Endothelial cell of umbilical vein (primary cell): ENCODE measurements at regions not wholly inside any gene's neighbourhood (a gene's known extent, or its start where the extent isn't known, plus 50 kb on each side); places are given as distances from the start of the nearest gene placed in this dataset.

Experiments used
- BruUV-seq: library from RNA; stranded (reverse); fragments of 400-500 nt; replicated peaks from 2 replicates; lab custom pipeline; 2021; lab: Mats Ljungman, UMichigan
- CTCF ChIA-PET: fragments of 300-600, 350-600 bp; sonication (Branson Sonifier 250); formaldehyde crosslinking; loops from one replicate; lab custom pipeline; 2021; ENCODE audit warnings: antibody characterized with exemption, inconsistent platforms; lab: Charles Lee
- POLR2A ChIA-PET: fragments of 300-600, 350-600 bp; sonication (Branson Sonifier 250); formaldehyde crosslinking; loops from one replicate; lab custom pipeline; 2021; ENCODE audit warnings: antibody characterized with exemption, inconsistent platforms; lab: Charles Lee
- DNase-seq: peaks from one replicate; pipeline ENCODE4 v3.0.0-alpha.2; 2011; ENCODE audit warnings: low read depth, low spot score
- FAIRE-seq: peaks from 2 replicates; lab custom pipeline; 2011; peaks lifted over from hg19 to GRCh38; lab: Jason Lieb, UNC
- H2AFZ ChIP-seq: 2 replicates; pipeline ENCODE4 v1.6.0; 2012; ENCODE audit warnings: low read depth, low read length, control low read depth, inconsistent platforms
- H3K27ac ChIP-seq: 2 replicates; pipeline ENCODE4 v1.5.1; 2011; ENCODE audit warnings: low read depth, mild to moderate bottlenecking, control low read depth, low read length, moderate library complexity; ENCODE audit not compliant: insufficient read depth
- H3K27me3 ChIP-seq, 2 experiments: 2 replicates each; pipeline versions ENCODE4 v1.6.0 to v1.6.1; 2011; ENCODE audit warnings: low read length in 2 of 2, mixed read lengths in 1 of 2; ENCODE audit not compliant: control insufficient read depth in 2 of 2, insufficient read depth in 2 of 2
- H3K36me3 ChIP-seq, 2 experiments: 2 replicates in 1 of 2; 3 replicates in 1 of 2; pipeline ENCODE4 v1.5.1; 2011; ENCODE audit warnings: low read length in 2 of 2, mild to moderate bottlenecking in 1 of 2, moderate library complexity in 1 of 2; ENCODE audit not compliant: control insufficient read depth in 2 of 2, insufficient read depth in 2 of 2; ENCODE audit errors: extremely low read depth in 1 of 2
- H3K4me1 ChIP-seq: 3 replicates; pipeline ENCODE4 v1.5.1; 2011; ENCODE audit warnings: mild to moderate bottlenecking, low read length; ENCODE audit not compliant: control insufficient read depth, insufficient read depth; ENCODE audit errors: extremely low read depth
- H3K4me2 ChIP-seq: 2 replicates; pipeline ENCODE4 v1.6.1; 2011; ENCODE audit warnings: low read length, control low read depth, mixed read lengths; ENCODE audit not compliant: insufficient read depth
- H3K4me3 ChIP-seq, 3 experiments: fragments of 200-600 bp in 1 of 3; sonication (generic), shearing (Covaris generic) in 1 of 3; replicated peaks in 1 of 3; 2 replicates each; pipeline ENCODE4 v1.5.1; 2011 to 2016; ENCODE audit warnings: control low read depth in 3 of 3, low read length in 3 of 3, mild to moderate bottlenecking in 2 of 3, inconsistent platforms in 1 of 3, low read depth in 1 of 3, moderate library complexity in 1 of 3; ENCODE audit not compliant: insufficient read depth in 1 of 3
- H3K79me2 ChIP-seq: 2 replicates; pipeline ENCODE4 v1.6.0; 2012; ENCODE audit warnings: low read length, inconsistent platforms; ENCODE audit not compliant: control insufficient read depth, insufficient read depth
- H3K9ac ChIP-seq: replicated peaks from 2 replicates; pipeline ENCODE3; 2011; ENCODE audit warnings: low read length, control low read depth; ENCODE audit not compliant: insufficient read depth; ENCODE audit errors: extremely low read depth
- H3K9me1 ChIP-seq: replicated peaks from 3 replicates; pipeline ENCODE4 v1.6.0; 2011; ENCODE audit warnings: mild to moderate bottlenecking, low read length; ENCODE audit not compliant: control insufficient read depth, insufficient read depth; ENCODE audit errors: extremely low read depth
- H3K9me3 ChIP-seq: replicated peaks from 2 replicates; pipeline ENCODE4 v1.5.1; 2012; ENCODE audit warnings: low read length, inconsistent platforms; ENCODE audit not compliant: control insufficient read depth, insufficient read depth
- H4K20me1 ChIP-seq: replicated peaks from 2 replicates; pipeline ENCODE3; 2011; ENCODE audit warnings: mild to moderate bottlenecking, low read length; ENCODE audit not compliant: control insufficient read depth, insufficient read depth; ENCODE audit errors: extremely low read depth
- EZH2 ChIP-seq: IDR thresholded peaks from 2 replicates; pipeline ENCODE4 v1.6.1; 2012; ENCODE audit warnings: borderline replicate concordance, low read depth, mild to moderate bottlenecking, moderate library complexity, low read length, inconsistent platforms; ENCODE audit not compliant: severe bottlenecking
- FOS ChIP-seq: IDR thresholded peaks from 2 replicates; pipeline ENCODE4 v1.6.1; 2011; ENCODE audit warnings: mild to moderate bottlenecking, low read length, moderate library complexity, borderline replicate concordance; ENCODE audit not compliant: insufficient read depth
- GATA2 ChIP-seq: IDR thresholded peaks from 2 replicates; pipeline ENCODE4 v1.7.0; 2011; ENCODE audit warnings: low read depth, mild to moderate bottlenecking, moderate library complexity, mixed read lengths, low read length; ENCODE audit not compliant: insufficient read length, insufficient read depth
- JUN ChIP-seq: IDR thresholded peaks from 2 replicates; pipeline ENCODE4 v1.6.1; 2011; ENCODE audit warnings: borderline replicate concordance, low read depth; ENCODE audit not compliant: insufficient read length, insufficient read depth
- MAX ChIP-seq: IDR thresholded peaks from 2 replicates; pipeline ENCODE4 v1.6.1; 2011; ENCODE audit not compliant: insufficient read depth, insufficient read length
- MYC ChIP-seq: IDR thresholded peaks from one replicate; pipeline ENCODE4 v1.6.1; 2011; ENCODE audit warnings: mild to moderate bottlenecking, low read depth, low read length
- POLR2A ChIP-seq: IDR thresholded peaks from 2 replicates; pipeline ENCODE4 v1.6.1; 2012; ENCODE audit warnings: low read depth, mild to moderate bottlenecking, control low read depth, low read length
- POLR2AphosphoS5 ChIP-seq: IDR thresholded peaks from 2 replicates; pipeline ENCODE4 v1.6.1; 2012; ENCODE audit warnings: low read depth, mild to moderate bottlenecking, control low read depth, low read length, moderate library complexity; ENCODE audit not compliant: insufficient read depth
- dilution Hi-C: fragments of 300-500 bp; cut with MboI; formaldehyde crosslinking; loops from one replicate; pipeline ENCODE4 v1.15.0; 2019; ENCODE audit warnings: low sequenced_read_pairs; ENCODE audit not compliant: extremely low pct_ligation_motif_present
- intact Hi-C: fragments of 100-400 bp; cut with micrococcal nuclease; formaldehyde crosslinking; loops from one replicate; pipeline ENCODE4 v1.10.0; 2022
- TF ChIP-seq, protein P1 (sequence below), 2 donors: IDR thresholded peaks; 1 replicate in 1 of 2; 2 replicates in 1 of 2; pipeline ENCODE4 v1.5.1; 2011; ENCODE audit warnings: low read length in 2 of 2, mild to moderate bottlenecking in 2 of 2, moderate library complexity in 2 of 2, control low read depth in 1 of 2, inconsistent platforms in 1 of 2, low read depth in 1 of 2; ENCODE audit not compliant: insufficient read depth in 1 of 2; ENCODE audit errors: extremely low read depth in 1 of 2

GRCh38 chr1:103160281-103160680 is 52.0 kb upstream of the COL11A1 start:
- Histone ChIP-seq H3K4me3 (no peak overlapping the region), H3K9me3 (no peaks in the 10 kb centered on the region), H3K79me2 (no peaks in the 10 kb centered on the region), H3K9me1 (no peaks in the 10 kb centered on the region), H4K20me1 (no peaks in the 10 kb centered on the region), H3K4me2 (no peak overlapping the region), H3K27me3 (no peaks in the 10 kb centered on the region), H2AFZ (no peak overlapping the region), H3K4me1 (no peaks in the 10 kb centered on the region), H3K9ac (no peak overlapping the region), H3K36me3 (no peaks in the 10 kb centered on the region), H3K27ac (no peak overlapping the region)
- BruUV-seq = no TSS peak
- DNase-seq (no peak), FAIRE-seq (no peak)
- dilution Hi-C loops = no loop called here
- CTCF ChIA-PET = no interaction called here
- no peak for TF ChIP-seq POLR2A
- no peak for TF ChIP-seq MYC
- no peak for TF ChIP-seq EZH2
- TF ChIP-seq, protein P1, sequence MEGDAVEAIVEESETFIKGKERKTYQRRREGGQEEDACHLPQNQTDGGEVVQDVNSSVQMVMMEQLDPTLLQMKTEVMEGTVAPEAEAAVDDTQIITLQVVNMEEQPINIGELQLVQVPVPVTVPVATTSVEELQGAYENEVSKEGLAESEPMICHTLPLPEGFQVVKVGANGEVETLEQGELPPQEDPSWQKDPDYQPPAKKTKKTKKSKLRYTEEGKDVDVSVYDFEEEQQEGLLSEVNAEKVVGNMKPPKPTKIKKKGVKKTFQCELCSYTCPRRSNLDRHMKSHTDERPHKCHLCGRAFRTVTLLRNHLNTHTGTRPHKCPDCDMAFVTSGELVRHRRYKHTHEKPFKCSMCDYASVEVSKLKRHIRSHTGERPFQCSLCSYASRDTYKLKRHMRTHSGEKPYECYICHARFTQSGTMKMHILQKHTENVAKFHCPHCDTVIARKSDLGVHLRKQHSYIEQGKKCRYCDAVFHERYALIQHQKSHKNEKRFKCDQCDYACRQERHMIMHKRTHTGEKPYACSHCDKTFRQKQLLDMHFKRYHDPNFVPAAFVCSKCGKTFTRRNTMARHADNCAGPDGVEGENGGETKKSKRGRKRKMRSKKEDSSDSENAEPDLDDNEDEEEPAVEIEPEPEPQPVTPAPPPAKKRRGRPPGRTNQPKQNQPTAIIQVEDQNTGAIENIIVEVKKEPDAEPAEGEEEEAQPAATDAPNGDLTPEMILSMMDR (IDR thresholded peaks at IDR 0.05; ENCODE audit: extremely low read depth in 1 of 2, insufficient read depth in 1 of 2, low read depth in 1 of 2, low read length in 2 of 2) = no peak
- TF ChIP-seq FOS = no peak
- no peak for TF ChIP-seq JUN
- TF ChIP-seq MAX = no peak
- no peak for TF ChIP-seq GATA2
- TF ChIP-seq POLR2AphosphoS5 = no peak
- POLR2A ChIA-PET = no interaction called here
- intact Hi-C loops = no loop called here
